ENCODE measurements at regions not wholly inside any gene's neighbourhood (a gene's known extent, or its start where the extent isn't known, plus 50 kb on each side); places are given as distances from the start of the nearest gene placed in this dataset.

DNA sequence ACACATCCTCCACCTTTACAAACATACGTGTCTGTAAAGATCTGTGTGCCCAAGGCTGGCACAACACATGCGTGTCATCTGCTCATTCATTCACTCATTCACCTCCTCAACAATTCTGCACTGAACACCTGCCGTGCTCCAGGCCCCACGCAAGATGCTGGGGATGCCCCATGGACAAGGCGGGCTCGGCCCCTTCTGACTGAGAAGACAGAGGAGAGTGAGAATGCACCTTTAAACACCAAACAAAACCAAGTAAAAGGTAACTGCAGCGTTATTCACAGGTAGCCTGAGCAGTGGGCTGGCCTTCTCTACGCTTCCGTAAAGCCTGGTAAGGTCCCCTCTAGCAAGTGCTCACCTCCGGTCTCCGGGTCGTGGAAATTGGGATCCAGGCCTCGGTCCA lies 142.8 kb downstream of the SHANK2 start:
- DNase-seq = no peak
- Histone ChIP-seq H3K27me3 (no peaks in the 10 kb centered on the region), H3K9me3 (no peaks in the 10 kb centered on the region), H3K36me3 (no peaks in the 10 kb centered on the region), H3K4me1 (no peaks in the 10 kb centered on the region), H3K4me3 (no peak overlapping the region), H3K27ac (no peak overlapping the region)
- TF ChIP-seq, protein P1, sequence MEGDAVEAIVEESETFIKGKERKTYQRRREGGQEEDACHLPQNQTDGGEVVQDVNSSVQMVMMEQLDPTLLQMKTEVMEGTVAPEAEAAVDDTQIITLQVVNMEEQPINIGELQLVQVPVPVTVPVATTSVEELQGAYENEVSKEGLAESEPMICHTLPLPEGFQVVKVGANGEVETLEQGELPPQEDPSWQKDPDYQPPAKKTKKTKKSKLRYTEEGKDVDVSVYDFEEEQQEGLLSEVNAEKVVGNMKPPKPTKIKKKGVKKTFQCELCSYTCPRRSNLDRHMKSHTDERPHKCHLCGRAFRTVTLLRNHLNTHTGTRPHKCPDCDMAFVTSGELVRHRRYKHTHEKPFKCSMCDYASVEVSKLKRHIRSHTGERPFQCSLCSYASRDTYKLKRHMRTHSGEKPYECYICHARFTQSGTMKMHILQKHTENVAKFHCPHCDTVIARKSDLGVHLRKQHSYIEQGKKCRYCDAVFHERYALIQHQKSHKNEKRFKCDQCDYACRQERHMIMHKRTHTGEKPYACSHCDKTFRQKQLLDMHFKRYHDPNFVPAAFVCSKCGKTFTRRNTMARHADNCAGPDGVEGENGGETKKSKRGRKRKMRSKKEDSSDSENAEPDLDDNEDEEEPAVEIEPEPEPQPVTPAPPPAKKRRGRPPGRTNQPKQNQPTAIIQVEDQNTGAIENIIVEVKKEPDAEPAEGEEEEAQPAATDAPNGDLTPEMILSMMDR (IDR thresholded peaks at IDR 0.05) = no peak
- TF ChIP-seq POLR2A (IDR thresholded peaks at IDR 0.05) = no peak

DNA sequence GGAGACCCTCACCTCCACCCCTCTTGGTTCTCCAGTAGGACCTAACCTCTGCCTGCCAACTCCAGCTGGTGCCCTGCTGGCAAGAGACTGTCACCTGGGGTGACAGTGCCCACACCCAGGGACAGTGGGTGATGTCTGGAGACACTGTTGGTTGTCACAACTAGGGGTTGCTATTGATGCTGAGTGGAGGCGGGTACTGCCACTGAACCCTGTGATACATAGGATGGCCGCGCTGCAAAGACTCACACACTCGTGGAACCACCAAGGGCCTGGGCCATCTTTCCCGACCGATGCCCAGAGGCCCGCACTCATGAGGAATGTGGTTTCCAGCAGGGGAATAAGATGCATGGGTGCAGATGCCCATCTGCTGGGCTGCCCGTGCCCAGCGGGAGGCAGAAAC lies 143.2 kb downstream of the SHANK2 start:
- Histone ChIP-seq H3K36me3 (no peaks in the 10 kb centered on the region), H3K4me1 (no peaks in the 10 kb centered on the region), H3K27me3 (no peaks in the 10 kb centered on the region), H3K27ac (no peak overlapping the region), H3K4me3 (no peak overlapping the region), H3K9me3 (no peaks in the 10 kb centered on the region)
- no peak for DNase-seq
- TF ChIP-seq, protein P1 (IDR thresholded peaks at IDR 0.05) = no peak
- no peak for TF ChIP-seq POLR2A (IDR thresholded peaks at IDR 0.05)

DNA sequence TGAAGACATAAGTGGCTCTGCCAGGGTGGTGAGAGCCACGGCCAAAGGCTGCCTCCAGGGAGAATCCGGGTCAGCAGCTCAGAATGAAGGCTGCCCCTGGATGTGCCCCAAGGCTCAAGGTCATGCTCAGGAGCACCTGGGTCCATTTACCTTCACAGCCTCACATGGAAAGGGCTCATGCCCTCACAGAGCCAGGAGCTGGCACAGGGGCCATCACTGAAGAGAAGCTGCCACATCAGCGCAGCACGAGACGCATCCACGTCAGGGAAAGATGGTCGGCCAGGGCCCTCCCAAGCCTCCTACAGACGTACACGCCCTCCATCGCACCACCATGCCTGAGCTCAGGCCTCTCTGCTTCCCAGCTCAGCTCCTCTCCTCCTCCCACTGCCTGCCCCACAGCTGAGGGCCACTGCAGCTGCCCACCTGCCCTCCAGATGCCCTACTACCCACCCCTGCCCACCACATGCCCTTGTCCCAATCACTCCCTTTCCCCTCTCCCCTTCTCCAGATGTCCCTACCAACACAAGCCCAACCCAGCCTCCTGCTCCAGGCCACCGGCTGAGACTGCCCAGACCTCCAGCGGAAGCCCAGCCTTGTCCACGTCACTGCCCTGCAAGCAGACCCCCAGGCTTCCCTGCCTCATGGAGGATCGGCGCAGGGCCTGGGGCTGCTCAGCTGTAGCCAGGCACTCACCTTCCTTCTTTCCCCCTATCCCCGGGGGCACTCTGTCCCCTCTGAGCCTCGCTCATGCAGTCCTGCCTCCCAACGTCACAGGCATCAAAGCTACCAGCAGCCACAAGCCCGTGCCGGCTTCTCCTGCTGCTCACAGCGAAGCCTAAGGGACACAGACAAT lies 144.1 kb downstream of the SHANK2 start:
- H3K9me3 ChIP-seq = no peaks in the 10 kb centered on the region
- TF ChIP-seq, protein P1 (IDR thresholded peaks at IDR 0.05) = no peak
- no peak for TF ChIP-seq POLR2A (IDR thresholded peaks at IDR 0.05)
- H3K36me3 ChIP-seq = no peaks in the 10 kb centered on the region
- no peak for DNase-seq
- no peaks in the 10 kb centered on the region for H3K27me3 ChIP-seq
- H3K27ac ChIP-seq = no peak overlapping the region
- no peaks in the 10 kb centered on the region for H3K4me1 ChIP-seq
- no peak overlapping the region for H3K4me3 ChIP-seq

- Histone ChIP-seq H3K9me3 (no peaks in the 10 kb centered on the region), H3K27me3 (no peaks in the 10 kb centered on the region), H3K27ac (no peak overlapping the region), H3K4me3 (no peak overlapping the region), H3K36me3 (no peaks in the 10 kb centered on the region), H3K4me1 (no peaks in the 10 kb centered on the region)
- TF ChIP-seq, protein P1 (IDR thresholded peaks at IDR 0.05) = no peak
- no peak for TF ChIP-seq POLR2A (IDR thresholded peaks at IDR 0.05)
- peak in 1 of 3 donors; percentile 15 for DNase-seq
These were observed 145.7 kb downstream of the SHANK2 start for GRCh38 chr11:71106671-71107070.

- DNase-seq = peak in 1 of 3 donors; percentile 34
- no peaks in the 10 kb centered on the region for H3K9me3 ChIP-seq
- no peaks in the 10 kb centered on the region for H3K4me1 ChIP-seq
- no peak overlapping the region for H3K4me3 ChIP-seq
- no peaks in the 10 kb centered on the region for H3K27me3 ChIP-seq
- no peaks in the 10 kb centered on the region for H3K36me3 ChIP-seq
- TF ChIP-seq, protein P1 (IDR thresholded peaks at IDR 0.05) = no peak
- no peak for TF ChIP-seq POLR2A (IDR thresholded peaks at IDR 0.05)
- H3K27ac ChIP-seq = no peak overlapping the region
These were observed 149.1 kb downstream of the SHANK2 start for GRCh38 chr11:71103266-71103665.
